Thyroid gland (tissue), 4 donors: ENCODE measurements at regions not wholly inside any gene's neighbourhood (a gene's known extent, or its start where the extent isn't known, plus 50 kb on each side); places are given as distances from the start of the nearest gene placed in this dataset.

ENCODE experiments used
- DNase-seq, 2 donors: peaks; one replicate each; pipeline ENCODE4 v3.0.0-alpha.2; 2019
- H3K27ac ChIP-seq, 3 donors: fragments of 200-600 bp; sonication (generic); 1 replicate in 2 of 3; 2 replicates in 1 of 3; pipeline ENCODE4 v1.5.1; 2016 to 2019; ENCODE audit warnings: mild to moderate bottlenecking in 1 of 3, moderate library complexity in 1 of 3
- H3K27me3 ChIP-seq: fragments of 200-600 bp; sonication (generic); one replicate; pipeline ENCODE4 v1.5.1; 2019
- H3K36me3 ChIP-seq, 2 donors: fragments of 200-600 bp; sonication (generic); one replicate each; pipeline ENCODE4 v1.5.1; 2016 to 2019
- H3K4me1 ChIP-seq, 2 donors: fragments of 200-600 bp; sonication (generic); one replicate each; pipeline ENCODE4 v1.5.1; 2017 to 2019
- H3K4me3 ChIP-seq, 3 donors: fragments of 200-600 bp; sonication (generic); replicated peaks in 1 of 3; 1 replicate in 2 of 3; 2 replicates in 1 of 3; pipeline ENCODE4 v1.5.1; 2016; ENCODE audit warnings: mild to moderate bottlenecking in 1 of 3
- H3K9me3 ChIP-seq: fragments of 200-600 bp; sonication (generic); one replicate; pipeline ENCODE4 v1.5.1; 2017
- CTCF ChIP-seq, 6 experiments: fragments of 200-600 bp in 3 of 6; fragments of 450-650 bp in 3 of 6; sonication (generic) in 3 of 6; IDR thresholded peaks; one replicate each; pipeline ENCODE4 v1.5.1; 2016 to 2019; ENCODE audit warnings: antibody characterized with exemption in 6 of 6, mild to moderate bottlenecking in 2 of 6, inconsistent platforms in 1 of 6, moderate library complexity in 1 of 6
- POLR2A ChIP-seq, 2 donors: fragments of 450-650 bp; IDR thresholded peaks; one replicate each; pipeline ENCODE4 v1.6.1; 2017; ENCODE audit warnings: antibody characterized with exemption in 2 of 2, mild to moderate bottlenecking in 2 of 2, moderate library complexity in 1 of 2
- WGBS, 2 donors: methylation state at CpG; one replicate each; pipeline ENCODE4 v1.1.5; 2017; 5-methylcytosine and 5-hydroxymethylcytosine counted together
- intact Hi-C: fragments of 100-400 bp; cut with DNase I; formaldehyde crosslinking; loops from one replicate; pipeline ENCODE4 v1.15.1; 2023

- Histone ChIP-seq H3K9me3 (no peaks in the 10 kb centered on the region), H3K36me3 (no peaks in the 10 kb centered on the region), H3K27me3 (no peaks in the 10 kb centered on the region), H3K4me3 (no peak overlapping the region), H3K27ac (no peak overlapping the region), H3K4me1 (no peaks in the 10 kb centered on the region)
- DNase-seq, result no peak
- 84 to 94% methylated on average over 3 of the region's 3 CpGs for WGBS, 2 donors
- TF ChIP-seq POLR2A (IDR thresholded peaks at IDR 0.05) (no peak), CTCF (IDR thresholded peaks at IDR 0.05) (no peak)
- intact Hi-C loops, result no loop called here
Measured at GRCh38 chr10:3395041-3395440, 222.5 kb upstream of the PITRM1 start.

DNA sequence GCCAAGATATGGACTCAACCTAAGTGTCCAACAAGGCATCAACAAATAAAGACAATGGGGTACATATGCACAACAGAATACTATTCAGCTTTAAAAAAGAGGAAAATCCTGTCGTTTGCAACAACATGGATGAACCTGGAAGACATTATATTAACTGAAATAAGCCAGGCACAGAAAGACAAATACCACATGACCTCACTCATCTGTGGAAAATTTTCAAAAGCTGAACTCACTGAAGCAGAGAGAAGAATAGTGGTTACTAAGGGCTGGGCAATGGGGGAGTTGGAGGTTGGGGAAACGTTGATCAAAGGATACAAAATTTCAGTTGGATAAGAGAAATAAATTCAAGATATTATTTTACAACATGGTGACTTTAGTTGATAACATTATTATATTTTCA lies 221.4 kb upstream of the PITRM1 start:
- no peak for DNase-seq
- Histone ChIP-seq H3K27ac (no peak overlapping the region), H3K4me3 (no peak overlapping the region), H3K36me3 (no peaks in the 10 kb centered on the region), H3K4me1 (peaks cover 0 to 5% of the 10 kb centered on the region in 2 donors), H3K9me3 (no peaks in the 10 kb centered on the region), H3K27me3 (no peaks in the 10 kb centered on the region)
- TF ChIP-seq POLR2A (IDR thresholded peaks at IDR 0.05) (no peak), CTCF (IDR thresholded peaks at IDR 0.05) (no peak)
- WGBS, 2 donors, result 66 to 71% methylated on average over 2 of the region's 2 CpGs
- intact Hi-C loops, result no loop called here

GRCh38 chr10:3391657-3392056 lies 219.1 kb upstream of the PITRM1 start:
- H3K9me3 ChIP-seq, result no peaks in the 10 kb centered on the region
- intact Hi-C loops, result no loop called here
- 91 to 97% methylated on average over 1 of the region's 1 CpG for WGBS, 2 donors
- H3K4me1 ChIP-seq, result peaks cover 0 to 9% of the 10 kb centered on the region in 2 donors
- DNase-seq, result no peak
- H3K4me3 ChIP-seq, result no peak overlapping the region
- no peak for TF ChIP-seq POLR2A (IDR thresholded peaks at IDR 0.05)
- TF ChIP-seq CTCF (IDR thresholded peaks at IDR 0.05), result no peak
- H3K27ac ChIP-seq, result no peak overlapping the region
- H3K36me3 ChIP-seq, result no peaks in the 10 kb centered on the region
- H3K27me3 ChIP-seq, result no peaks in the 10 kb centered on the region

DNA sequence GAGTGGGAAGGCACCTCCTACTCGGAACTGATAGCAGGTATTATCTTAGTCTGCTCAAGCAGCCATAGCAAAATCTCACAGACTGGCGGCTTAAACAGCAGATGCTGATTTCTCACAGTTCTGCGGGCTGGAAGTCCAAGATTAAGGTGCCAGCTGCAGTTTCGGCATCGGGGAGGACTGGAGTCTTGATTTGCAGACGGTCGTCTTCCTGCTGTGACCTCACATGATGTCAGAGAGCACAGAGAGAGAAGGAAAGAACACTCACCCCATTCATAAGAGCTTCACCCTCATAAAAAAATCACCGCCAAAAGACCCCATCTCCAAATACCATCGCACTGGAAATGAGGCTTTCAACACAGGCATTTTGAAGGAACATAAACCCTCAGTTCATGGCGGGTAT lies 216.5 kb upstream of the PITRM1 start:
- Histone ChIP-seq H3K27ac (no peak overlapping the region), H3K27me3 (no peaks in the 10 kb centered on the region), H3K9me3 (no peaks in the 10 kb centered on the region), H3K4me3 (no peak overlapping the region), H3K4me1 (peaks cover 0 to 9% of the 10 kb centered on the region in 2 donors), H3K36me3 (no peaks in the 10 kb centered on the region)
- intact Hi-C loops, result no loop called here
- DNase-seq, result no peak
- WGBS, 2 donors, result 28 to 42% methylated on average over 10 of the region's 10 CpGs
- TF ChIP-seq POLR2A (IDR thresholded peaks at IDR 0.05), result no peak
- no peak for TF ChIP-seq CTCF (IDR thresholded peaks at IDR 0.05)

DNA sequence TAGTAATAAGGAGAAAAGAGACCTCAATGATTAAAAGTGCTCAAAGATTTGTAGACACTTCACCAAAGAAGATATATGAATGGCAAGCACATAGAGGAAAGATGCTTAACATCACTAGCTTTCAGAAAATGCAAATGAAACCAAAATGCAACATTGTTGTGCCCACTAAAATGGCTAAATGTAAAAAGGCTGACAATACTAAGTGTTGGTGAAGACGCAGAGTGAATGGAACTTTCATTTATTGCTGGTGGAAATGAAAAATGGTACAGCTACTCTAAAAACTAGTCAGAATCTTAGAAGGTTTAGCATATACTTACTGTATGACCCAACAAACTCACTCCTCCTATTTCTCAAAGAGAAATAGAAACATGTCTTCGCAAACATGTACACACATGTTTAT lies 212.9 kb upstream of the PITRM1 start:
- no peaks in the 10 kb centered on the region for H3K27me3 ChIP-seq
- peaks cover 0 to 9% of the 10 kb centered on the region in 2 donors for H3K4me1 ChIP-seq
- H3K9me3 ChIP-seq, result no peaks in the 10 kb centered on the region
- no peak for DNase-seq
- H3K4me3 ChIP-seq, result no peak overlapping the region
- 97 to 99% methylated on average over 2 of the region's 2 CpGs for WGBS, 2 donors
- no peak overlapping the region for H3K27ac ChIP-seq
- intact Hi-C loops, result no loop called here
- no peaks in the 10 kb centered on the region for H3K36me3 ChIP-seq
- TF ChIP-seq CTCF (IDR thresholded peaks at IDR 0.05) (no peak), POLR2A (IDR thresholded peaks at IDR 0.05) (no peak)
